Activated T-cell treated with anti-CD3 and anti-CD28 coated beads, Interleukin-2, amount 50 U/mL, for 72 hours (primary cell): ENCODE measurements at regions not wholly inside any gene's neighbourhood (a gene's known extent, or its start where the extent isn't known, plus 50 kb on each side); places are given as distances from the start of the nearest gene placed in this dataset.
"Not testable (repeated sequence)": the region's sequence is repeated elsewhere in the genome, so short reads cannot be mapped to it uniquely, and the experiment has no call there.

Experiments used
- ATAC-seq, 2 donors: fragments of 150-1000 bp; cut with Tn5 transposase; replicated peaks in 1 of 2; 2 replicates each; pipeline ENCODE4 v1.10.0; 2021; ENCODE audit warnings: moderate library complexity in 2 of 2, mild to moderate bottlenecking in 1 of 2
- DNase-seq, 2 donors: peaks; one replicate each; pipeline ENCODE4 v3.0.0; 2021 to 2022; ENCODE audit warnings: mixed read lengths in 1 of 2
- H3K27ac Mint-ChIP-seq: one replicate; pipeline ENCODE4 v1.8.0; 2022; ENCODE audit warnings: mild to moderate bottlenecking, moderate library complexity, mixed read lengths
- H3K27me3 Mint-ChIP-seq: one replicate; pipeline ENCODE4 v1.8.0; 2022; ENCODE audit warnings: low read depth, mixed read lengths
- H3K36me3 Mint-ChIP-seq, 2 donors: one replicate each; pipeline ENCODE4 v1.8.0; 2022; ENCODE audit warnings: mixed read lengths in 2 of 2, mild to moderate bottlenecking in 1 of 2; ENCODE audit not compliant: insufficient read depth in 2 of 2
- H3K4me1 Mint-ChIP-seq: one replicate; pipeline ENCODE4 v1.8.0; 2022; ENCODE audit warnings: low read depth, mixed read lengths
- H3K4me3 Mint-ChIP-seq, 2 donors: one replicate each; pipeline ENCODE4 v1.8.0; 2022; ENCODE audit warnings: mild to moderate bottlenecking in 2 of 2, mixed read lengths in 2 of 2, moderate library complexity in 2 of 2
- H3K9me3 Mint-ChIP-seq, 2 donors: one replicate each; pipeline ENCODE4 v1.8.0; 2022; ENCODE audit warnings: mixed read lengths in 2 of 2

DNA sequence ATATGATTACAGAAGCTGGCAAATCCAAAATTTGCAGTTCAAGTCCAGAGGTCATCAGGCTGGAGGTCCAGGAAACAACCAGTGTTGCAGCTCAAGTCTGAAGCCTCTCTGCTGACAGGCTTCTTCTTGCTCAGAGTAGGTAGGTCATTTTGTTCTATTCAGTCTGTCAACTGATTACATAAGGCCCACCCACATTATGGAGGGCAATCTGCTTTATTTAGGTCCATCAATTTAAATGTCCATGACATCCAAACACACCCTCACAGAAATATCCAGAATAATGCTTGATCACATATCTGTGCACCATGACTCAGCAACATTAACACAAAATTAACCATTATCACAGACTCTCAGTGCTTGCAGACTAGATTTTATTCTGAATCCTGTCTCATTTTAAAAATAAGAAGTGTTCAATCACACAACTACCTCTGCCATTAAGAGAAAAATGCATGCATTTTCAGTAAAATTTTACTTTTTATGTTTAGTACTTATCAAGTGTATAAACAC is 759.2 kb upstream of the ADGRB3 start:
- ATAC-seq, result no peak

DNA sequence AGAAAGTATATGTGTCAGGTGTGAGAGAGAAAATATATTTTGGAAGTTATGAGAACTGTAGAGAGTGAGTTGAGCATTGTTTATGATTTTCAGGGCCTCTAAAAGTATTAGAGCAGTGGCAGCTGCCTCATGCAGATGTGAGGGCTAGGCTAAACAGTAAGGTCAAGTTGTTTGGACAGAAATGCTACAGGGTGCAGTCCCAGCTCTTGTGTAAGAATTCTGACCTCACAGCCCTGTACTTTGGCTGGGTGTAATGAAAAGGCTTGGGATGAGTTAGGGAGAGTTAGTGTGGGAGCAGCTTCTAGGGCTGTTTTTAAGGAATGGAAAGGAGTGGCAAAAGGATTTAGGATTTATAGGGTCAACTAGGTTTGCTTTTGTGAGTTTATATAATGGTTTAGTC is 764.8 kb upstream of the ADGRB3 start:
- H3K36me3 Mint-ChIP-seq, result peaks cover 0 to 2% of the 10 kb centered on the region in 2 donors
- DNase-seq, result no peak
- no peaks in the 10 kb centered on the region for H3K4me1 Mint-ChIP-seq
- ATAC-seq, result no peak
- H3K27ac Mint-ChIP-seq, result no peak overlapping the region
- H3K9me3 Mint-ChIP-seq, result peaks cover 6 to 10% of the 10 kb centered on the region in 2 donors
- no peaks in the 10 kb centered on the region for H3K27me3 Mint-ChIP-seq
- no peak overlapping the region for H3K4me3 Mint-ChIP-seq

More for the DNA sequence above, 759.2 kb upstream of the ADGRB3 start:
- H3K4me1 Mint-ChIP-seq, result no peaks in the 10 kb centered on the region
- no peaks in the 10 kb centered on the region for H3K27me3 Mint-ChIP-seq
- H3K9me3 Mint-ChIP-seq, result peaks cover 9 to 13% of the 10 kb centered on the region in 2 donors
- no peak overlapping the region for H3K4me3 Mint-ChIP-seq
- DNase-seq, result no peak
- H3K27ac Mint-ChIP-seq, result no peak overlapping the region
- peaks cover 1 to 2% of the 10 kb centered on the region in 2 donors for H3K36me3 Mint-ChIP-seq

DNA sequence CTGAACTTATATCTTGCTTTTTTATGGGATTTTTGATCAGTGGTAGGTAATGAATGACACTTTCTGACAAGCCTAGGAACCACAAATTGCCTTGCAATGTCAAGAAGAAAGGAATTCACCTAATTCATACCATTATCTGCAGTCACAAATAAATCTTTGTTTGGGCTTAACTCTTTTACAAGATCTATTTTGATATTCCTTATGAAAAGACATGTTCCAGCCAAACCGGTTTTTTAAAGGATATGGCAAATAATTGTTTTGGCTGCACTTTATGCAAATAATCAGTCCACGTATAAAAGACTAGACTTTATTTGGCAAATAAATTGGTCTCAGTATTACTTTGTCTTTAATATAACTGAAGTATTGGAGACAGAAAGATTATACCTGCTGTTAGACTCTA is 771.7 kb upstream of the ADGRB3 start:
- peaks cover 0 to 6% of the 10 kb centered on the region in 2 donors for H3K9me3 Mint-ChIP-seq
- H3K4me3 Mint-ChIP-seq, result no peak overlapping the region
- no peak for ATAC-seq
- H3K4me1 Mint-ChIP-seq, result no peaks in the 10 kb centered on the region
- H3K36me3 Mint-ChIP-seq, result no peaks in the 10 kb centered on the region
- no peak overlapping the region for H3K27ac Mint-ChIP-seq
- no peaks in the 10 kb centered on the region for H3K27me3 Mint-ChIP-seq
- DNase-seq, result no peak

DNA sequence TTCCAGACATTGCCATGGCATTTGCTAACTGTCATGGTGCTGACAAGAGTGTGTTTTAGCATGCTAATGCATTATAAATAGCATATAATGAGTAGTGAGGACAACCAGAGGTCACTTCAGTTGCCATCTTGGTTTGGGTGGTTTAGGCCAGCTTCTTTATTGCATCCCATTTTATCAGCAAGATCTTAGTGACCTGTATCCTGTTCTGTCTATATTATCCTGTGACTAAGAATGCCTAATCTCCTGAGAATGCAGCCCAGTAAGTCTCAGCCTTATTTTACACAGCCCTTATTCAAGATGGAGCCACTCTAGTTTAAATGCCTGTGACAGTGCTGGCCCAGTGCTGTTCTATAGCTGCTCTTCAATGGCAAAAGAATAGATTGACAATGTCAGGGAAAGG is 781.0 kb upstream of the ADGRB3 start:
- Mint-ChIP-seq H3K4me1 (no peaks in the 10 kb centered on the region), H3K9me3 (peaks cover 8 to 14% of the 10 kb centered on the region in 2 donors)
- ATAC-seq, result no peak

DNA sequence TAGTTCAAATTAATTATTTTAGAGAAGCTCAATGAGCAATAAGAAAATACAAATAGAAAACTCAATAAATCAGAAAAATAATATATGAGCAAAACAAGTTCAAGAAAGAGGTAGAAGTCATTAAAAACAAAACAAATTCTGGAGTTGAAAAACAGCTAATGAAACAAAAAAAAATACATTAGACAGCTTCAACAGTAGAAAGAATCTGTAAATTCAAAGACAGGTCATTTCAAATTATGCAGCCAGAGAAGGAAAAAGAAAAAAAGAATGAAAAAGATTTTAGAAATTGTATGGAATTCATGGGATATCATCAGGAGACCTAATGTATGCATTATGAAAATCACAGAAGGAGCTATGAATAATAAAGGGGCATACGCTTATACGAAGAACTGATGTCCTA is 795.3 kb upstream of the ADGRB3 start:
- DNase-seq (no peak), ATAC-seq (no peak)
- H3K4me3 Mint-ChIP-seq, result no peak overlapping the region
- no peaks in the 10 kb centered on the region for H3K27me3 Mint-ChIP-seq
- no peaks in the 10 kb centered on the region for H3K4me1 Mint-ChIP-seq
- no peak overlapping the region for H3K27ac Mint-ChIP-seq
- peaks cover 10 to 11% of the 10 kb centered on the region in 2 donors for H3K9me3 Mint-ChIP-seq
- peaks cover 0 to 6% of the 10 kb centered on the region in 2 donors for H3K36me3 Mint-ChIP-seq

More for the DNA sequence above, 781.0 kb upstream of the ADGRB3 start:
- Mint-ChIP-seq H3K36me3 (no peaks in the 10 kb centered on the region), H3K27ac (no peak overlapping the region), H3K4me3 (no peak overlapping the region), H3K27me3 (no peaks in the 10 kb centered on the region)
- no peak for DNase-seq

DNA sequence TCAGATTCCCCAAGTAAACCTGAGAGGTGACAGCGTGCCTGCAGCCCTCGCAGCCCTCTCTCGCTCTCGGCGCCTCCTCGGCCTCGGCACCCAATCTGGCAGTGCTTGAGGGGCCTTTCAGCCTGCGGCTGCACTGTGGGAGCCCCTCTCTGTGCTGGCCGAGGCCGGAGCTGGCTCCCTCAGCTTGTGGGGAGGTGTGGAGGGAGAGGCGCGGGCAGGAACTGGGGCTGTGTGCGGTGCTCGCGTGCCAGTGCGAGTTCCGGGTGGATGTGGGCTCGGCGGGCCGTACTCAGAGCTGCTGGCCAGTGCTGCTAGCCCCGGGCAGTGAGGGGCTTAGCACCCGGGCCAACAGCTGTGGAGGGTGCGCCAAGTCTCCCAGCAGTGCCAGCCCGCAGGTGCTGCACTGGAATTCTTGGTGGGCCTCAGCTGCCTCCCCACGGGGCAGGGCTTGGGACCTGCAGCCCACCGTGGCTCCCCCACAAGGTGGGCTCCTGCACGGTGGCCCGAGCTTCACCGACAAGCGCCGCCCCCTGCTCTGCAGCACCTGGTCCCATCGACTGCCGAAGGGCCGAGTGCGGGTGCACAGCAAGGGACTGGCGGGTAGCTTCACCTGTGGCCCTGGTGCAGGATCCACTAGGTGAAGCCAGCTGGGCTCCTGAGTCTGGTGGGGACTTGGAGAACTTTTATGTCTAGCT is 809.7 kb upstream of the ADGRB3 start:
- DNase-seq (no peak), ATAC-seq (no peak)
- no peak overlapping the region for H3K27ac Mint-ChIP-seq
- peaks cover 2 to 10% of the 10 kb centered on the region in 2 donors for H3K9me3 Mint-ChIP-seq
- H3K27me3 Mint-ChIP-seq, result no peaks in the 10 kb centered on the region
- no peaks in the 10 kb centered on the region for H3K4me1 Mint-ChIP-seq
- H3K36me3 Mint-ChIP-seq, result peaks cover 0 to 2% of the 10 kb centered on the region in 2 donors
- H3K4me3 Mint-ChIP-seq, result no peak overlapping the region

DNA sequence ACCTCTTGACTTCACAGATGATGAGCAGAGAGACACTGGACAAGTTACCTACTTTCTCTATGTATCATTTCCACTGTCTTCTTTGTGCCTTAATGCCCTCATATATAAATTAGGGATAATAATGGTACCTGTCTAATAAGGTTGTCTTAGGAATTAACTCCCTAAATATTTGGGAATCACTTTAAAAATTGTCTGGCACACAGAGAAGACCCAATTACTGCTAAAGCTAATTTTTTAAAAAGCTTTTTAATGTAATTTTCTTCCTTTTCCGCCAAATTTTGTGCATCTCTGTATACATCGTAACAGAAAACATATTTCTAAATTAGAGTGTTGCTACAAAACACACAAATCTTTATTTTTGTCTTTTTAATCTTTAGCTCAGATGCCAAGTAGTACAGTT is 816.8 kb upstream of the ADGRB3 start:
- Mint-ChIP-seq H3K36me3 (peaks cover 2 to 4% of the 10 kb centered on the region in 2 donors), H3K4me1 (no peaks in the 10 kb centered on the region), H3K9me3 (peaks cover 4 to 15% of the 10 kb centered on the region in 2 donors), H3K27ac (no peak overlapping the region), H3K4me3 (no peak overlapping the region), H3K27me3 (no peaks in the 10 kb centered on the region)
- DNase-seq (no peak), ATAC-seq (no peak)

DNA sequence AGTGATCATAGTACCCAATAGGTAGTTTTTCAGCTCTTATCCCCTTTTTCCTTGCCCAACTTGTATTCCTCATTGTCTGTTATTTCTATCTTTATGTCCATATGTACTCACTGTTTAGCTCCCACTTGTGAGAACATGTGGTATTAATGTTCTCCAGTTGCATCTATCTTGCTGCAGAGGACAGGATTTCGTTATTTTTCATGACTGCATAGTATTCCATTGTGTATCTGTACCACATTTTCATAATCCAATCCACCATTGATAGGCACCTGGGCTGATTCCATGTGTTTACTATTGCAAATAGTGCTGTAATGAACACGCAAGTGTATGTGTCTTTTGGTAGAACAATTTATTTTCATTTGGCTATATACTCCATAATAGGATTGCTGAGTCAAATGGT is 819.5 kb upstream of the ADGRB3 start:
- no peaks in the 10 kb centered on the region for H3K4me1 Mint-ChIP-seq
- no peak overlapping the region for H3K27ac Mint-ChIP-seq
- no peaks in the 10 kb centered on the region for H3K27me3 Mint-ChIP-seq
- ATAC-seq, result no peak
- H3K9me3 Mint-ChIP-seq, result peaks cover 6 to 13% of the 10 kb centered on the region in 2 donors
- no peak overlapping the region for H3K4me3 Mint-ChIP-seq
- DNase-seq, result no peak
- H3K36me3 Mint-ChIP-seq, result peaks cover 3 to 7% of the 10 kb centered on the region in 2 donors

DNA sequence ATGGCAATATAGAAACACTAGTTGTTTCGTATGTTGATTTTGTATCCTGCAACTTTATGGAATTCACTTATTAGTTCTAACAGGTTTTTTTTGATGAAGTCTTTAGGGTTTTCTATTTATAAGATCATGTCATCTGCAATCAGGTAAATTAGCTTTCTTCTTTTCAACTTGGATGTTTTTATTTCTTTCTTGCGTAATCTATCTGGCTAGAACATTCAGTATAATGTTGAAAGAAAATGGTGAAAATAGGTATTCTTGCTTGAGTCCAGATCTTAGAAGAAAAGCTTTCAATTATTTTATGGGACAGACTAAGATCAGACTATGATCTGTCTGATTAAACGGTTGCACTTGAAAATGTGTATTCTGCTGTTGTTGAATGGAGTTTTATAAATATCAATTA is 820.8 kb upstream of the ADGRB3 start:
- no peak for ATAC-seq
- peaks cover 5 to 10% of the 10 kb centered on the region in 2 donors for H3K9me3 Mint-ChIP-seq
- H3K4me3 Mint-ChIP-seq, result no peak overlapping the region
- peaks cover 3 to 7% of the 10 kb centered on the region in 2 donors for H3K36me3 Mint-ChIP-seq
- no peaks in the 10 kb centered on the region for H3K27me3 Mint-ChIP-seq
- no peaks in the 10 kb centered on the region for H3K4me1 Mint-ChIP-seq
- no peak overlapping the region for H3K27ac Mint-ChIP-seq
- DNase-seq, result no peak

DNA sequence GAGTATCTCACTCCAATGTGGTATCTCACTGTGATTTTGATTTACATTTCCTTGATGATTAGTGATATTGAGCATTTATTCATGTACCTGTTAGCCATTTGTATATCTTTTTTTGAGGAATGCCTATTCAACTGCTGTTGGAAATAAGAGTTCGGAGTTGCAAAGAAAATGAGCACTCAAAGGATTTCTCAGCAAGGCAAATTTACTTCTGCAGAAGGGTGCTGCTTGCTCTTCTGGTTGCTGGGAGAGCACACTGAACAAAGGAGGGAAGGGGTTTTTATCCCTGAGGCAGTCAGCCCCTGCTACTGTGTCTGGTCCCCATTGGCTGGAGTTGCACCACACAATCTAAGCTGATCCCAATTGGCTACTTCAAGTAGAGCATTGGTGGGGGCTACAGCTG is 822.4 kb upstream of the ADGRB3 start:
- Mint-ChIP-seq H3K27ac (no peak overlapping the region), H3K4me3 (no peak overlapping the region), H3K36me3 (peaks cover 3 to 7% of the 10 kb centered on the region in 2 donors), H3K4me1 (no peaks in the 10 kb centered on the region), H3K27me3 (no peaks in the 10 kb centered on the region), H3K9me3 (peaks cover 5 to 10% of the 10 kb centered on the region in 2 donors)
- ATAC-seq (no peak), DNase-seq (no peak)

DNA sequence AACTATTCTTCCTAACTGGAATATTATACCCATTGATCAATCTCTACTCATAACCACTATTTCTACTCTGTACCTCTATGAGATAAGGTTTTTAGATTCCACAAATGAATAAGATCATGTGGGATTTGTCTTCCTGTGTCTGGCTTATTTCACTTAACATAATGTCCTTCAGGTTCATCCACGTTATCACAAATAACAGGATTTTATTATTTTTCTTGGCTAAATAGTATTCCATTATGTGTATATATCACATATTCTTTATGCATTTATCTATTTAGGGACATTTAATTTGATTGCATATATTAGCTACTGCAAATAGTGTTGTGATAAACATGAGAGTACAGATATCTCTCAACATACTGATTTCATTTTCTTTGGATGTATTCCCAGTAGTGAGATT is 823.0 kb upstream of the ADGRB3 start:
- peaks cover 3 to 7% of the 10 kb centered on the region in 2 donors for H3K36me3 Mint-ChIP-seq
- peaks cover 5 to 10% of the 10 kb centered on the region in 2 donors for H3K9me3 Mint-ChIP-seq
- H3K4me3 Mint-ChIP-seq, result no peak overlapping the region
- H3K27me3 Mint-ChIP-seq, result no peaks in the 10 kb centered on the region
- no peak for DNase-seq
- no peaks in the 10 kb centered on the region for H3K4me1 Mint-ChIP-seq
- ATAC-seq, result no peak
- no peak overlapping the region for H3K27ac Mint-ChIP-seq

DNA sequence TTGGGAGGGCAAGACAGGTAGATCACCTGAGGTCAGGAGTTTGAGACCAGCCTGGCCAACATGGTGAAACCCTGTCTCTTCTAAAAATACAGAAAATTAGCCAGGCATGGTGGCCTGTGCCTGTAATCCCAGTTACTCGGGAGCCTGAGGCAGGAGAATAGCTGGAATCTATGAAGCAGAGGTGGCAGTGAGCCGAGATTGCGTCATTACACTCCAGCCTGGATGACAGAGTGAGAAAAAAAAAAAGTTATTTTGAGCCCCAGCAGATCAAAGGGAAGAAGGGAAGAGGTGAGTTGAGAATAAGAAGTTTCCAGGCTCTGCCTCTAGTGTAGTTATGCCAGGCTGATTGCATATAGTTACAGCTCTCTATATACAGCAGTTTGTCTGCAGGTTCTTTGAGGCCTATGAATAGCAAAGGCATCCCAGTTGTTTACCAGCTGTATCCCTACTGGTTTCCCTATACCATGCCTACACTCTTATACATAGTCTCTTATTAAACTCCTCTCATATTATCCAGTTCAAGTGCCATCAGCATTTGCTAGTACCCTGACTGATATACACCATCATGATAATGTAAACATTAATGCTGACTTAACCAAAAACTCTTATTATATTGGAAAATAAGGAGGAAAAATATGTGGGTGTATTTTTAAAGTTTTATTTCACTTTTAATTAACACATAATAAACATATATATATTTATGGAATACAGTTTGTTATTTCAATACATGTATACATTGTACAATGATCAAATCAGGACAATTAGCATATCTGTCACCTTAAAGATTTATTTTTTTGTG is 823.6 kb upstream of the ADGRB3 start:
- H3K4me1 Mint-ChIP-seq, result no peaks in the 10 kb centered on the region
- H3K4me3 Mint-ChIP-seq, result no peak overlapping the region
- no peak overlapping the region for H3K27ac Mint-ChIP-seq
- no peak for ATAC-seq
- H3K9me3 Mint-ChIP-seq, result peaks cover 5 to 12% of the 10 kb centered on the region in 2 donors
- peaks cover 3 to 7% of the 10 kb centered on the region in 2 donors for H3K36me3 Mint-ChIP-seq
- H3K27me3 Mint-ChIP-seq, result no peaks in the 10 kb centered on the region
- no peak for DNase-seq

DNA sequence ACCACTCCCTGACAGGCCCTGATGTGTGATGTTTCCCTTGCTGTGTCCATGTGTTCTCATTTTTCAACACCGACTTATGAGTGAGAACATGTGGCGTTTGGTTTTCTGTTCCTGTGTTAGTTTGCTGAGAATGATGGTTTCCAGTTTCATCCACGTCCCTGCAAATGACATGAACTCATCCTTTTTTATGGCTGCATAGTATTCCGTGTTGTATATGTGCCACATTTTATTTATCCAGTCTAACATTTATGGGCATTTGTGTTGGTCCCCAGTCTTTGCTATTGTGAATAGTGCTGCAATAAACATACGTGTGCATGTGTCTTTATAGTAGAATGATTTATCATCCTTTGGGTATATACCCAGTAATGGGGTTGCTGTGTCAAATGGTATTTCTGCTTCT is 830.3 kb upstream of the ADGRB3 start:
- not testable (repeated sequence) for H3K4me1 Mint-ChIP-seq, H3K27me3 Mint-ChIP-seq, ATAC-seq, DNase-seq, H3K36me3 Mint-ChIP-seq, H3K27ac Mint-ChIP-seq, H3K4me3 Mint-ChIP-seq
- H3K9me3 Mint-ChIP-seq, result peaks cover 5 to 17% of the 10 kb centered on the region in 2 donors
